Activated naive CD8-positive, alpha-beta T cell treated with anti-CD3 and anti-CD28 coated beads, Interleukin-2, amount 50 U/mL, for 24 hours (primary cell): ENCODE measurements at regions not wholly inside any gene's neighbourhood (a gene's known extent, or its start where the extent isn't known, plus 50 kb on each side); places are given as distances from the start of the nearest gene placed in this dataset.

Experiments used
- ATAC-seq: fragments of 150-1000 bp; cut with Tn5 transposase; one replicate; pipeline ENCODE4 v1.10.0; 2021
- DNase-seq: peaks from one replicate; pipeline ENCODE4 v3.0.0; 2021
- H3K27ac Mint-ChIP-seq: one replicate; pipeline ENCODE4 v1.8.0; 2021; ENCODE audit warnings: mild to moderate bottlenecking, mixed read lengths
- H3K27me3 Mint-ChIP-seq: one replicate; pipeline ENCODE4 v1.8.0; 2021; ENCODE audit warnings: mixed read lengths
- H3K36me3 Mint-ChIP-seq: one replicate; pipeline ENCODE4 v1.8.0; 2021; ENCODE audit warnings: low read depth, mixed read lengths
- H3K4me1 Mint-ChIP-seq: one replicate; pipeline ENCODE4 v1.8.0; 2021; ENCODE audit warnings: mixed read lengths
- H3K4me3 Mint-ChIP-seq: one replicate; pipeline ENCODE4 v1.8.0; 2021; ENCODE audit warnings: mild to moderate bottlenecking, moderate library complexity, mixed read lengths
- H3K9me3 Mint-ChIP-seq: one replicate; pipeline ENCODE4 v1.8.0; 2021; ENCODE audit warnings: mixed read lengths

GRCh38 chr16:60510208-60510607 is 1526.0 kb downstream of the CDH8 start:
- H3K27ac Mint-ChIP-seq, result no peak overlapping the region
- ATAC-seq (no peak), DNase-seq (no peak)
- no peaks in the 10 kb centered on the region for H3K27me3 Mint-ChIP-seq
- H3K9me3 Mint-ChIP-seq, result peaks cover 9% of the 10 kb centered on the region
- H3K4me1 Mint-ChIP-seq, result no peaks in the 10 kb centered on the region
- H3K36me3 Mint-ChIP-seq, result no peaks in the 10 kb centered on the region
- H3K4me3 Mint-ChIP-seq, result no peak overlapping the region

DNA sequence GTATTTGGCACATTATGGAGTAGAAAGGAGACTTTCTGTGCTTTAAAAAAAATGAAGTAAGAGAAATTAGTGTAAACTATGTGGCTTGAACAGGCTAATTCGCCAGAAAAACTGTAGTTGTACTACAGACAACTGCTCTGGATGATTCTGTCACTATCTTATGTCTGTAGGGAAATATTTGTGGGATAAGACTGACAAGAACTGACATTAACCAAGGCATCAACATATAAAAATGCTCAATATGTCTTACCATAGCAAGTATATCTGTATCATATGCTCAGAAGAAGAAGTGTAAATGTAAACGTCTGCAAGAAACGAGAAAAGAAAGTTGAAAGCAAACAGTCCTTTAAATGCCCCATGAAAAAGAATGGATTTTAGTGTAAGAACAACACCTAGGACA is 1545.0 kb downstream of the CDH8 start:
- no peaks in the 10 kb centered on the region for H3K36me3 Mint-ChIP-seq
- no peak overlapping the region for H3K27ac Mint-ChIP-seq
- no peak overlapping the region for H3K4me3 Mint-ChIP-seq
- H3K4me1 Mint-ChIP-seq, result no peaks in the 10 kb centered on the region
- ATAC-seq (no peak), DNase-seq (no peak)
- peaks cover 14% of the 10 kb centered on the region for H3K9me3 Mint-ChIP-seq
- H3K27me3 Mint-ChIP-seq, result no peaks in the 10 kb centered on the region

DNA sequence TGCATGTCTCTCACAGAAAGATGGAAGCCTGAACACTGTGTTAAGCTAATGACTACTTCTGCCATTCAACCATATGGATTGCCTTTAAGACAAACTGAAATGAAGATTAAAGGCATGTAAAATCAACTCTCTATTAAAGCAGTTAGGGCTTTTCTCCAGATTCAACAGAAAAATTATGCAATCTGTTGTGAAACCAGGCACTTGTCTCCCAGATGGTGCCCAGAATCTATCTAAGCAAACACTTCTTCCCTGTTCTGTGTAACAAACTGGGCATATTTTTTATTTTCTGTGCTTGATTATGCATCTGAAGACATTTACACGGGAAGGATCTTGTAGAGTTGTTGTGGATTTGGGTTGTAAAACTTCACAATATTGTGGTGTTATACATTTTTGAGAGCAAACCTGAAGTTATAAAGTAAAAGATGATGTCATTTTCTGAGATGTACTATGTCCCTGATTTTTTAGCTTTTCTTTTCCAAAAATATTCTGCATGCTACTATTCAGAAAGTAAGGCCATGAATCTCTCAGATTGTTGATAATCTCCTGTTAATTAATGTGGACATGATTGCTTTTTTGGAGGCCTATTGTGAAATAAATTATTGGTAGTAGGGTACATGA is 1550.3 kb downstream of the CDH8 start:
- H3K36me3 Mint-ChIP-seq, result no peaks in the 10 kb centered on the region

DNA sequence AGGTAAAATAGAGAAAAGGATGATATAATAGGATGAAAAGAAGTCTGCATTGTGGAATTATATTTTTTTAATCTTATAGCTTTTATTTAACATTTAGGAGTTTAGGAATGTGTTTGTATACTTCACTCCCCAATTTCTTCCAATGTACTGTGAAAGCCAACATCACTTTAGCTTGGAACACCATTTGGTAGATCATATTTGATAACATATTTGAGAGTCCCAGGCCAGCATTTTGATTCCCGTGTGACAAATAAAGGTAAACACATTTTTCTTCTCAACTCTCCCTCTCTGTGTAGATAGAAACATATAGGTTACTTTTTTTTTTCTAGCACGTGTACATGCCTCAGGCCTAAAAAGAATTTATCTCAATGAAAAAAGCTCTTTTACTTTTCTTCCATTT is 1551.3 kb downstream of the CDH8 start:
- Mint-ChIP-seq H3K36me3 (no peaks in the 10 kb centered on the region), H3K4me1 (no peaks in the 10 kb centered on the region), H3K9me3 (peaks cover 13% of the 10 kb centered on the region), H3K4me3 (no peak overlapping the region), H3K27me3 (no peaks in the 10 kb centered on the region), H3K27ac (no peak overlapping the region)
- no peak for ATAC-seq
- no peak for DNase-seq

More for the DNA sequence above, 1550.3 kb downstream of the CDH8 start:
- no peaks in the 10 kb centered on the region for H3K27me3 Mint-ChIP-seq
- no peaks in the 10 kb centered on the region for H3K4me1 Mint-ChIP-seq
- no peak for DNase-seq
- ATAC-seq, result no peak
- no peak overlapping the region for H3K4me3 Mint-ChIP-seq
- H3K27ac Mint-ChIP-seq, result no peak overlapping the region
- H3K9me3 Mint-ChIP-seq, result peaks cover 17% of the 10 kb centered on the region

DNA sequence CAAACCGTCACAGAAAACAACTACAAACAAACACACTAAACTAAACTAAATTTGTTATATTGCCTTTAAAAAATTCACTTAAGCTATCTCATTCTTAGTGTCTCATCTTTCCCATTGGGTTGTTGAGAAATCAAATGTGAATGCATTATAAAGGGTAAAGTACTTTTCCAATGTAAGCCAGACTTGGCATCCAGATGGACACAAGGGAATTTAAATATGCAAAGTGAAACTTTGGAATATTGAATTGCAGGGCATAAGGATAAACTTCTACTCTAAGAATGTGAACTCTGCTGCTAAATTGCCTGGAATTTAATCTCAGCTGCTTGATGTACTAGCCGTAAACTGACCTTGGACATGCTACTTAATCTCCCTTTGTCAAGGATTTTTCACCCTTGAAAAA is 1554.6 kb downstream of the CDH8 start:
- Mint-ChIP-seq H3K27ac (no peak overlapping the region), H3K4me1 (no peaks in the 10 kb centered on the region), H3K27me3 (no peaks in the 10 kb centered on the region), H3K36me3 (no peaks in the 10 kb centered on the region), H3K9me3 (peaks cover 3% of the 10 kb centered on the region), H3K4me3 (no peak overlapping the region)
- DNase-seq (no peak), ATAC-seq (no peak)

GRCh38 chr16:60478810-60479209 is 1557.4 kb downstream of the CDH8 start:
- Mint-ChIP-seq H3K36me3 (no peaks in the 10 kb centered on the region), H3K9me3 (peaks cover 19% of the 10 kb centered on the region), H3K27me3 (no peaks in the 10 kb centered on the region), H3K4me3 (no peak overlapping the region), H3K27ac (no peak overlapping the region), H3K4me1 (no peaks in the 10 kb centered on the region)
- ATAC-seq (no peak), DNase-seq (no peak)

DNA sequence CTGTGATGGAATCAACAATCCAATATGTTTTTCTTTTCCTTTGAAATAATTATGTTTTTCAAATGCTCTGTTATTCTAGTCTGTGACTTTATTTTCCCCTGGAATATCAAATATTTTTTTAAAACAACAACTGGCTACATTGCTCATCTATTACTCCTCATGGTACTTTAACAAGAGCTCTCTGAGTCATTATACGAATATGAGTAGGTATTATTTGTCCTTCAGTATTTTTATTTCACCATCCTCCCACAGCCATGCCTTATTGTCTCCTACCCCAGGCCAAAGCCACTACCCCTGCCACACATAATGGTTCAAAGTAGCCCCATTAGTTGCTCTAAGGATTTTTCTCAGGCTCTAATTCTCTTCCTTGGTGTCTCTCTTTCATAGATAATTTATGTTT is 1572.3 kb downstream of the CDH8 start:
- Mint-ChIP-seq H3K4me1 (no peaks in the 10 kb centered on the region), H3K4me3 (no peak overlapping the region), H3K36me3 (no peaks in the 10 kb centered on the region), H3K9me3 (peaks cover 29% of the 10 kb centered on the region), H3K27ac (no peak overlapping the region), H3K27me3 (no peaks in the 10 kb centered on the region)
- ATAC-seq (no peak), DNase-seq (no peak)

DNA sequence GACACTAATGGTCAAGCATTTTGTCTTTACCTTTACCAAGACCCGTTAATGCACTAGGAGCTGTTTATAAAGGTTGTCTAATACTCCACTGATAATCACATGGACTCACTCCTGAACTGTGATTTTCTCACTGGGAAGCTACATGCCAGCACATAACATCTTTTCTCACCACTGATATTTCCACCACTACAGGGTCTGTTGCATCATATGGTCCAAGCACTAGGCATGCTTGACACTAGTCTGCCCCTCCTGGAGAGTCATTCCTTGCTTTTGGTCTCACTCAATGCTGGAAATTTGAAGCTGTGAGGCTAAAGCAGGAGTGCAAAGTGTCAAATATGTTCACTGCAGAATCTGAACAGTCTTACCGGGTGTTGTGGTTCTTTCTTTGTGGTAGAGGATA is 1576.8 kb downstream of the CDH8 start:
- DNase-seq (no peak), ATAC-seq (no peak)
- Mint-ChIP-seq H3K36me3 (no peaks in the 10 kb centered on the region), H3K4me1 (no peaks in the 10 kb centered on the region), H3K27me3 (no peaks in the 10 kb centered on the region), H3K9me3 (peaks cover 13% of the 10 kb centered on the region), H3K27ac (no peak overlapping the region), H3K4me3 (no peak overlapping the region)

- Mint-ChIP-seq H3K27me3 (no peaks in the 10 kb centered on the region), H3K9me3 (peaks cover 13% of the 10 kb centered on the region), H3K27ac (no peak overlapping the region), H3K4me3 (no peak overlapping the region), H3K4me1 (no peaks in the 10 kb centered on the region), H3K36me3 (no peaks in the 10 kb centered on the region)
- ATAC-seq, result no peak
- DNase-seq, result no peak
Measured at GRCh38 chr16:60458255-60458654, 1578.0 kb downstream of the CDH8 start.

DNA sequence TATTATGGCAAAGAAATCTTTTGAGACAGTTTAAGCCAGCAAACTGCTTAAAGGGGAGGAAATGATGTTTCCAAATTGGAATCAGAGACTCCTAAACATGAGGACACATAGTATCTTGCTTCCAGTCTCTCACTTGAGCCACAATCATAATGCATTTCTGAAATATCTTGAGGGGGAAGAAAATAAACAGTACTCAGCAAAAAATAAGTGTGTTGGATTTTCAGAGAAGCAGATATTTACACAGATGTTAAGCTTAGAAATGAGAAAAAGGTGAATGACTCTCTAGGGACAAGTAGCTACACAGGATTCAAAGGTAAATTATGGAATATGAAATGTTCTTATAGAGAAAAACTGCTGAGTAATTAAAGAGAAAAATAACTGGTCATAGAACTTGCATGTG is 1583.6 kb downstream of the CDH8 start:
- Mint-ChIP-seq H3K27me3 (no peaks in the 10 kb centered on the region), H3K4me1 (no peaks in the 10 kb centered on the region), H3K9me3 (peaks cover 9% of the 10 kb centered on the region), H3K4me3 (no peak overlapping the region), H3K27ac (no peak overlapping the region), H3K36me3 (no peaks in the 10 kb centered on the region)
- DNase-seq (no peak), ATAC-seq (no peak)

GRCh38 chr16:60438894-60439293 is 1597.3 kb downstream of the CDH8 start:
- no peak overlapping the region for H3K4me3 Mint-ChIP-seq
- no peaks in the 10 kb centered on the region for H3K4me1 Mint-ChIP-seq
- H3K36me3 Mint-ChIP-seq, result no peaks in the 10 kb centered on the region
- H3K9me3 Mint-ChIP-seq, result peaks cover 13% of the 10 kb centered on the region
- H3K27ac Mint-ChIP-seq, result no peak overlapping the region
- ATAC-seq (no peak), DNase-seq (no peak)
- H3K27me3 Mint-ChIP-seq, result no peaks in the 10 kb centered on the region

GRCh38 chr16:60432472-60432871 is 1603.8 kb downstream of the CDH8 start:
- no peak overlapping the region for H3K4me3 Mint-ChIP-seq
- H3K36me3 Mint-ChIP-seq, result no peaks in the 10 kb centered on the region
- peaks cover 15% of the 10 kb centered on the region for H3K9me3 Mint-ChIP-seq

DNA sequence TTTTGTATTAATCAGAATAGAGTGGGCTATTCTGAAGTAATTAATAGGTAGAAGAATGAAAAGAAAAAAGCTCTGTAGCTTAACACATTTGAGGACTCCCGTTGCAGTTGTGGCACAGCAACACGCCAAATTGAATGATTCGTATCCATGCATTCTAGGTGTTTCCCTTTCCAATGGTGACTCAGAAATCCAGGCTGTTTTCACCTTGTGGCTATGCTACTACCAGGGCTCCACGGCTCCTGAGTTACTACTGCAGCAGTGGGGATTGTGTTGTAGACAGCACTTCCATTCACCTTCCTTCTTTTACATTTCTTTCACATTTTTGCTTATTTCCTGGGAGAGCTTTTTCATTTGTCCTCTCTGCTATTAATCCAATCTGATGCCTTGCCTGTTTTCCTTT is 1616.4 kb downstream of the CDH8 start:
- Mint-ChIP-seq H3K27me3 (no peaks in the 10 kb centered on the region), H3K9me3 (peaks cover 23% of the 10 kb centered on the region), H3K4me1 (no peaks in the 10 kb centered on the region), H3K4me3 (no peak overlapping the region), H3K27ac (no peak overlapping the region), H3K36me3 (no peaks in the 10 kb centered on the region)
- DNase-seq, result no peak
- no peak for ATAC-seq

More at GRCh38 chr16:60432472-60432871, 1603.8 kb downstream of the CDH8 start:
- DNase-seq, result no peak
- Mint-ChIP-seq H3K27me3 (no peaks in the 10 kb centered on the region), H3K4me1 (no peaks in the 10 kb centered on the region), H3K27ac (no peak overlapping the region)
- no peak for ATAC-seq

DNA sequence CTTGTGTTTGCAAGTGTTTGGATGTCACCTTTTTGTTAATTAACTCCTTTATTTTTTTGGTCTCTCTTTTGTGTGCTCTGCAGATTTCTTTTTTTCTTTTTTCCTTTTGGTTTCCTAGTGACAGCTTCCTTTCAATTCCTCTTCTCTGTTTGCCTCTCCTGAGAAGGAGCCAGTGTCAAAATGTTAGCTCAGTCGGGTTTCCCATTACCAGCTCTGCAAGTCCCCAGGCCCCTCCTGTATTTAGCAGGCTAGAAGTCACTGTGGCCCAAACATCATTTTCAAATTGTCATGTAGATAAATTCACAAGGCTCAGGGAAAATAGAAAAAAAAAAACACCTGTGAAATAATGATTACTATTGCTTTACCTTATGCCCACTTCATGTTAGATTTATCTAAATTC is 1621.6 kb downstream of the CDH8 start:
- no peaks in the 10 kb centered on the region for H3K4me1 Mint-ChIP-seq
- ATAC-seq (no peak), DNase-seq (no peak)
- no peak overlapping the region for H3K27ac Mint-ChIP-seq
- H3K9me3 Mint-ChIP-seq, result peaks cover 25% of the 10 kb centered on the region
- no peaks in the 10 kb centered on the region for H3K27me3 Mint-ChIP-seq
- H3K4me3 Mint-ChIP-seq, result no peak overlapping the region
- no peaks in the 10 kb centered on the region for H3K36me3 Mint-ChIP-seq

GRCh38 chr16:60413969-60414368 is 1622.3 kb downstream of the CDH8 start:
- ATAC-seq, result no peak
- H3K4me1 Mint-ChIP-seq, result no peaks in the 10 kb centered on the region
- no peaks in the 10 kb centered on the region for H3K27me3 Mint-ChIP-seq
- H3K9me3 Mint-ChIP-seq, result peaks cover 27% of the 10 kb centered on the region
- no peak overlapping the region for H3K4me3 Mint-ChIP-seq
- no peaks in the 10 kb centered on the region for H3K36me3 Mint-ChIP-seq
- DNase-seq, result no peak
- H3K27ac Mint-ChIP-seq, result no peak overlapping the region

- Mint-ChIP-seq H3K36me3 (no peaks in the 10 kb centered on the region), H3K9me3 (peaks cover 24% of the 10 kb centered on the region), H3K27me3 (no peaks in the 10 kb centered on the region), H3K4me3 (no peak overlapping the region), H3K27ac (no peak overlapping the region), H3K4me1 (no peaks in the 10 kb centered on the region)
- ATAC-seq, result no peak
- no peak for DNase-seq
Measured at GRCh38 chr16:60407606-60408005, 1628.6 kb downstream of the CDH8 start.
